NCI-H2196 (cell line): ENCODE measurements at regions not wholly inside any gene's neighbourhood (a gene's known extent, or its start where the extent isn't known, plus 50 kb on each side); places are given as distances from the start of the nearest gene placed in this dataset.
"Not testable (repeated sequence)": the region's sequence is repeated elsewhere in the genome, so short reads cannot be mapped to it uniquely, and the experiment has no call there.

Experiments
- DNase-seq: peaks from one replicate; lab custom pipeline; 2025; ENCODE audit not compliant: unreplicated experiment; lab: John Stamatoyannopoulos, UW

DNA sequence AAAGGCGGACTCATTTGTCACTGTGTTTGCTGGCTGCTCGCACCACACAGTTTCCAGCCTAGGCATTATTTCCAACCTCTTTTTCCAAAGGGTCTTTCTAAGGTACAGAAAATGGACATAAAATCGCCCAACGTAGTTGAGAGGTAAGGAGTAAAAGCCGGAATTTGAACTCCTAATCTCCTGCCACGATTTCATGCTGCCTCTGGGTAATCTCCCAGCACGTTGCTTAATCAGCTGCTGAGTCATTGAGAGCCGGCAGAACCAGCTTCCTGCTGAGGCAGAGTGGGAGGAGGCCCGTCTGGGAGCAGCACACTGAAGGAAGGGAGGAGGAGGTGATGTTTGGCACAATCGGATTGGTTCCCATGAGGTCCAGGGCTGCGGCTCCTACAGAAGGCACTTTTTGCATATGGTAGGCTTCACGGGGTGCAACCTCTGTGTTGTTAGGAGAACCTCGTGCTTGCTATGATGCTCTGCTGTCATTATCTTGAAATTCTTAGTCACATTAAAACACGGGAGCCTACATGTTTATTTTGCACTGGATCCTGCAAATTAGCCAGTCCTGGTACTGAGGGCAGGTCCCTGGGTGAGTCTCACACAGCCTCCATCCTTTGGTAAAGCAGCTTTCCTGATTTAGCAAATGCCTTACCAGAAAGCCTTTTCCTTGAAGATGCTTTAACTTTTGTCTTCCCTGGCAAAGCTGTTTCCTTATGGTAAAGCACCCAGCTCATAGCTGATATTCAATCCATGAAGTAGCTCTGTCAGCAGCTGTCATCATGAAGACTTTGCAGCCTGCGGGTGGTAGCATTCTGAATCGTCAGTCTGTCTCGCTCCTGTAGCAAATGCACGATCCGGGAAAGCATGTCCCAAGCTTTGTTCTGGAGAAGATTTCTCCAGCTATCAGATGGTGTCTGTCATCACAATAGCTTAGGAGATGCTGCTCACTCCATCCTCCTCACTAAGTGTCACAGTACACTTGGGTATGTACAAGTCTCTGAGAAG is 191.6 kb upstream of the MSX2 start:
- peak; percentile 19 for DNase-seq

DNA sequence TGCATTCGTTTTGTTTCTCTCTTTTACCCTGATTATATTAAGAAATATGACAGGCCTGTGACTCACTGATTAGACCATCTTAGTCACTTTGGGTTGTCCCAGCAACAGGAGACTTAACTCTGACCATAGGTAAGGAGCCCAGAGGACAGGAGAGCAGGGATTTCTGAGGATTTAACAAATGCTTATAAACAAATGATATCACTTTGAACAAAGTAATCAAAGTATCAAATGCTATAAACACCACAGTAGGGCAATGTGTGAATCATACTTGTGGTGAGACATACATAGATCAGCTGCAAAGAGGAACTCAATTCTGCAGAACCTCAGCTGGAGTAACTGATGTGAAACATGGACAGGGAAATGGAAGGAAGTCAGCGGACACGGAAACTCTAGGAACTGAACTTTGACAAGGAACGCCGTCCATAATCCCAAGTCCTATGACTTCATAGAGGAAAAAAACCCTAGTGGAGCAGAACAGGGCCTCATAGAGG is 190.6 kb upstream of the MSX2 start:
- DNase-seq = no peak

DNA sequence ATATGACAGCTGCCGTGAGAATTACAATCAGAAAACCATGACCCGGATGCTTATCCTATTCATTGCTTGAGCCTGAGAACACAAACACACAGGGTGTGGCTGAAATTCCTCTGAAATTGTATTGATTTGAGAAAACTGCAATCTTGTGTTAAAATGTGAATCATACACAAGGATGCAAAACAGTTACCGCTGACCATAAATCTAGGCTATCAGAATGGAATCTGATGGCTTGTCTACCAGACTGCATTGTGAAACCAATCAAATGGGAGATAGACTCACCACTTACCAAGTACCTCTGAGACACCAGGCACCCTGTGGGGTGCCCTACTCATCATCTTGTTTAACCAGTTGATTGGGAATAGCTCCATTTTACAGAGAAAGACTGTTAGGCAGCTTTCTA is 188.7 kb upstream of the MSX2 start:
- DNase-seq = no peak

DNA sequence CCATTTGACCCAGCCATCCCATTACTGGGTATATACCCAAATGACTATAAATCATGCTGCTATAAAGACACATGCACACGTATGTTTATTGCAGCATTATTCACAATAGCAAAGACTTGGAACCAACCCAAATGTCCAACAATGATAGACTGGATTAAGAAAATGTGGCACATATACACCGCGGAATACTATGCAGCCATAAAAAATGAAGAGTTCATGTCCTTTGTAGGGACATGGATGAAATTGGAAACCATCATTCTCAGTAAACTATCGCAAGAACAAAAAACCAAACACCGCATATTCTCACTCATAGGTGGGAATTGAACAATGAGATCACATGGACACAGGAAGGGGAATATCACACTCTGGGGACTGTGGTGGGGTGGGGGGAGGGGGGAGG is 184.6 kb upstream of the MSX2 start:
- DNase-seq = not testable (repeated sequence)

DNA sequence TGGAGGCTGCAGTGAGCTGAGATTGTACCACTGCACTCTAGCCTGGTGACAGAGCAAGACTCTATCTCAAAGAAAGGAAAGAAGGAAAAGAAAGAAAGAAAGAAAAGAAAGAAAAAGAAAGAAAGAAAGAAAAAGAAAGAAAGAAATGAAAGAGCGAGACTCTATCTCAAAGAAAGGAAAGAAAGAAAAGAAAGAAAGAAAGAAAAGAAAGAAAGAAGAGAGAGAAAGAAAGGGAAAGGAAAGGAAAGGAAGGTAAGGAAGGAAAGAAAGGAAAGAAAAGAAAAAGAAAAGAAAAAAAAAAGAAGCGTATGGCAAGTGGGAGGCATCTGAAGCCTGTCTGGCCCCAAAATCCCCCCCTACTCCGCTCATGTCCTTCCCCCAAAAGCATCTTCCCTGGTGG is 182.3 kb upstream of the MSX2 start:
- DNase-seq = no peak

DNA sequence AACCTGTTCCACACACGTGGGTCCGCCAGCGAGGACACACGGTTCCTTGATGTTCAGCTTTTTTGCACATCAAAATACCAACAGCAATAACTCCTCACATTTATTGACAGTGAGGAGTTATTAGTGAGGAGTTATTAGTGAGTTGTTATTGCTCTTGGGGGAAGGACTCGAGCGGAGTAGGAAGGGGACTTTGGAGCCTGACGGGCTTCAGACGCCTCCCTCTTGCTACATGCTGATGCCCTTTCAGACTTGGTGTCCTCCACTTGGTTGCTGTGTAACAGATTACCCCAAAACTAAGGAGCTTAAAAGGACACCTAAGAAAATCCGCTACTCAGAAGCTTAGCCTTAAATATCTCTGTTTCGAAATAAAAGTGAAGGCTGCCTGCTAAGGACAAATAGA is 181.9 kb upstream of the MSX2 start:
- DNase-seq = no peak

DNA sequence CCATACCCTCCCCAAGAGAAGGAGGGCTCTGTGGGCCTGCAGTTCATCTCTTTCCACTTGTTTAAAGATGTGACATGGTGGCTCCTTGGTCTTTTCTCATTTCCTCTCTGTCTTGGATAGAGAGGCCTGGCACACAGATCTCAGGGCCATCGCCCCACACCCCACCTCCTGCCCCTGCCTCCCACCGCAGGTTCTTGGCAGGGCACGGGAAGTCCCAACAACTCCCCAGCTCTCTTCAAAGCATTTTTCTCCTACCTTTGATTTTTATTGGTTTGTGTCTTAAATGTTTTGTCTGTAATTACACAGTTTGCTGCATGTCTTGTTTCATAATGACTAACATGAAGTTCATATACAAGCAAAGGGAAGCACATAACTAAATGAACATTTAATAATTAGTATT is 178.5 kb upstream of the MSX2 start:
- DNase-seq = no peak

DNA sequence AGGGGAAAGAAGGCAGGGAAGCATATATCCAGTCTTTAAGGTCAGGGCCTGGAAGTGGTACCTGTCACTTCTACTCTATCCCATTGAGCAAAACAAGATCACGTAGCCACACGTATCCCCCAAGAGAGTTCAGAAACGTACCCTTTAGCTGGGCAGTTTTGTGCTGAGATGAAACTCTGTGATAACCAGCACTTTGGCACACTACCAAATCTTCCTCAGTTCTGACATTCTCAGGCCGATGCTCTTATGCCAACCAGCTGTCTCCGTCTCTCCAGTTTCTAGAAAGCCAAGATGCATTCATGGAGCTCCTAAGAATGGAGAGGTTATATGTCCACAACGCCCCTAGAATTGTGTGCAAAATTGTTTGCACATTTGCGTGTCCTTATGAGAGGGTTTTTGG is 176.6 kb upstream of the MSX2 start:
- no peak for DNase-seq

DNA sequence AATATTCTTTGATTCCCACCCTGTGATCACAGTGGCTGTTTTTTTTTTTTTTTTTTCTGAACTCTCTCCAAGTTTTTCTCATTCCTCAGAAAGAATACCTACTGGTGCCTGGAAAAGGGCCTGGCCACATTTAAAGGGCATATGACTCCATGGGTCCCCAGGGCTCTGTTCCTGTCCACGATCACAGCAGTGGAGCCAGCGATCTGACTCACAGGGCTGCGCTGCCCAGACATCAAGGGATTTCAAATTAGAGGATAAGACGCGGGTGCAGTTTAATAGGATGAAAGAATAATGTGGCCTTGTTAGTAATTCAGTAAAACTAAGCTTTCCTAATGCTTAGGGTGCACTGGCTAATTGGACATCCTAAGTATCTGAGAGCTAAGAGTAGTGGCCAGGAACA is 175.1 kb upstream of the MSX2 start:
- no peak for DNase-seq

DNA sequence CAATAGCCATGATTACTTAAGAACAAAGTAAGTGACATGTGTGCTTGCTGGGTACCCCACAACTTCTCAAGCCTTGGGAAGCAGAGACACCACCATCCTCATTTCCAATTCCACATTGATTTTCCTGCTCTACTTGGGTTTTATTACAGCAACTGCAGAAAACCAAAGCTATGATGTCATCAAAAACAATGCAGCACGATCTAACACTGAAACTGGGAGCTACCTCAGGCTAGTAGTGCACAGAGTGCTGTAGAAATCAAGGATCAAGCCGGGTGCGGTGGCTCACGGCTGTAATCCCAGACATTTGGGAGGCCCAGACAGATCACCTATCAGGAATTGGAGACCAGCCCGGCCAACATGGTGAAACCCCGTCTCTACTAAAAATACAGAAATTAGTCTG is 174.4 kb upstream of the MSX2 start:
- no peak for DNase-seq

DNA sequence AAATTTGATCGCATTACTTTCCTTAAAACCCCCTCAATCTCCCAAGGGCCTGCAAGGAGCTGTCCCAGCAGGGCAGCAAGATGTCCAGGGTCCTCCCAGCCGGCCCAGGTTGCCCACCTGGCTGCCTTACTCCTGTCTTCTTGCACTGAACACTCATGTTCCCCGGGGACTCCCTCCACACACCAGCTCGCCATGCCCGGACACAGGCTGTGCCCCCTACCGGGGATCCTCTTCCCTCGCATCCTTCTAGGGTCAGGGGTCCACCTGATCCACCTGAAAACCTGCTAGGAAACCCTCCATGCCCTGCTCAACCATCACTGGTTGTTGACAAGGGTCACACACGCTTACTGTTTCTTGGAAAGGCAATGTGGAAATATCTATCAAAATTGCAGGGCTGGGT is 172.0 kb upstream of the MSX2 start:
- no peak for DNase-seq

DNA sequence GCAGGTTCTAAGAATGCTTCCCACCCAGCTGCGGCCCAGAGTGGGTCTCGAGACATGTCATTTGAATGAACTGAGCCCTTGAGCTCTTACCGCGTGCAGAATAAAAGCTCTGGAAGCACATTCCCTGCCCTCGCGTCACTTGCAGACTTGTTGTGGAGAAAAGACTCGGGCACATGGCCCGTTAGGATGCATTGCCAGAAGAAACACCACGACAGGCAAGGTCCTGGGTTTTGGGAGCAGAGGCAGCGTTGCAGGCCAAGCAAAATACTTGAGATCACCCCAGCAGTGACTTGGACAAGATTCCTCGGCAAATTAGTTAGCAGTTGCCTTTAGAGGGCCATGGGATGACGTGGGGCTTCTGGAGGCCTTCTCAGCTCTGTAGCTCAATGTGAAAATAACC is 170.8 kb upstream of the MSX2 start:
- no peak for DNase-seq

DNA sequence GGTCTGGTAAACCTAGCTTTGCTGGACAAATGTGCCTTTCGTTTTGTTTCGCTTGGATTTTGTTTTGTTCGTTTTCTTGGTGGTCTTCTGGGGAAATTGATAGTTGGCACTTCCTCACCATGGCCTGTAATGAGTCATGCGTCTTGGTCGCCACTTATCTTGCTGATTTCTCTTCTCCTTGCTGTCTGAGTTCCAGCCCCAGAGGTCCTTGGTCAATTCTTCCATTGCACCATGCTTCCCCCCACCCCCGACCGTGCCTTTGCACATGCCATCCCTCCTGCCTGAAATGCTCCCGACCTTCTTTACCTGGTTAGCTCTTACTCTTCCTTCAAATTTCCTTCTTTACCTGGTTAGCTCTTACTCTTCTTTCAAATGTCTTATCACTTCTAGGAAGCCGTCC is 168.7 kb upstream of the MSX2 start:
- DNase-seq = no peak

DNA sequence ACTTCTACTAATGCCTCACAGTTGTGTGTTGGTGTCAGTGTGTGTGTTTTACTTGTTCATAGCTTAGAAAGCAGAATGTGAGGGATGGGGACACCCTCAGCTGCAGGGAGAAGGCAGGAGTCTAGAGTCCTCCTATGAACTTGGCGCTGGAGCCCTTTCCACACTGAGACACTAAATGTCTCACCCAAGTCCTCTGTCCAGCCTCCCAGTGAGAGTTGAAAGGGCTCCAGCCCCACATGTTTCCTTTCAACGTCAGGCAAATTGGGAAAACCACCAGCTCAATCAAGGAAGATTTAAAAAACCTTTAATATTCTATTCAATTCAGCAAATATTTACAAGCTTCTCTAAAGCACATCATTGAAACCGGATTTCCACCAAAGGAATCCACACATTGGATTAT is 167.6 kb upstream of the MSX2 start:
- DNase-seq = no peak

DNA sequence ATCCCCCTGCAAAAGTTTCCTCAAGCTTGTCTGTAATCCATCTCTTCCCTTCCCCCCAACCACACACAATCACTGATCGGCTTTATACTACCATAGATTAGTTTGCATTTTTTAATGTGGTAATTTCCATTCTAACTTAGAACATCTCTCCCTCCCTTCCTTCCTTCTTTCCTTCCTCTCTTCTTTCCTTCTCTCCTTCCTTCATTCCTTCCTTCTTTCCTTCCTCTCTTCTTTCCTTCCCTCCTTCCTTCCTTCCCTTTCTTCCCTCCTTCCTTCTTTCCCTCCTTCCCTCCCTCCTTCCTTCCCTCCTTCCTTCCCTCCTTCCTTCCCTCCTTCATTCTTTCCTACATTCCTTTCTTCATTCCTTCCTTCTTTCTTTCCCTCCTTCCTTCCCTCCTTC is 166.2 kb upstream of the MSX2 start:
- DNase-seq = no peak

DNA sequence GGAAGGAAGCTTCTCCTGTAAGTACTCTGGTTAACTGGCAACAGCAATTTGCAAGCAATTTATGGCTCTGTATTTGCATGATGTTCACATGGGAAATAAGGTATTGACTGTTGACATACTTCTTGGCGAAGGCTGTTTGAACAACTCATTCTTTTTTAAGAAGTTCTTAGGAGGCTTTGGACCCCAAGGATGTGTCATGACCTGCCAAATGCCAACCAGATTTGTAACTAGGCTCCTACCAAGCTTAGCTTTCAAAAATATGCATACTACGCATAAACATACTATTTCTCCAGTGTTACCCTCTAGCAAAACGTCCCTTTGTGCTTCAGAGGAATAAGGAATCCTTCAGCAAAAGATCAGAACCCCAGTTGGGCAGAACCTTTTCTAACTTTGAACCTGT is 165.2 kb upstream of the MSX2 start:
- DNase-seq = no peak

DNA sequence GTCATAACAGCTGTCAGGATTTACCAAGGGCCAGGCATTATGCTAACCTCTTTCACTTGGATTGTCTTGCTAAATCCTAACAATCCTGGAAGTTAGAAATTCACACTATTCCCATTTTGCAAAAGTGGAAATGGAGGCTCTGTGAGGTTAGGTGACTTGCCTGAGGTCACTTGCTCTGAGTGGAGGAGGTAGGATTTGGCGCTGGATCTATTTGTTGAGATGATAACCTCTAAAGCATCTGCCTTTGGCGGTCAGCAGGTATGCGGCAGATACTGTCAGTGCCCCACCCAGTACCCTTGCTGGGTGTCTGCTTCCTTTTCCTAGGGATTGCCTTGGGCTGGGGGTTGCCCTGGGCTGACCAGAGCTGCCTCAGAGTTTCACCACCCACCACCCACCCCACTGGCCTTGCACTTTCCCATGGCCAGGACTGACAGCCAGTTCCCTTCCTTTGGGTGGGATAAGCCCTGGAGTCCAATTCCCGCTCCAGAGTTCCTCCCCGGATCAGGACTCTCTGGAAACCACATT is 164.8 kb upstream of the MSX2 start:
- DNase-seq = no peak

DNA sequence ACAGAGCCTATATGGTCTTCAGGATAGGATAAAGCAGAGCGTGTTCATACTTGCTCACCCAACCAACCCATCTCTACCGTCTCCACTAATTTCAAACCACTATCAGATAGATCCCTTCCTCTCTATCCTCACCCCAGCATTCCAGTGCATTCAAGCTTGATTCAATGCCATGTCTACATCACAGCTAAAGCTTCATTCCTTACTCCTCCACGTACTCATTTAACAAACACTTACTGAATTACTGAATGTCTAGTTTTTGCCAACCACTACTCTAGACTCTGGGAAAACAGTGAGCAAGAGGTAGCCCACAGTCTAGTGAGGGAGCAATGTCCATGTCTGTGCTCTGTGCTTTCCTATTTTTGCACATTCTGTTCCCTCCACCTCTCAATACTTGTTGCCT is 163.5 kb upstream of the MSX2 start:
- DNase-seq = no peak

DNA sequence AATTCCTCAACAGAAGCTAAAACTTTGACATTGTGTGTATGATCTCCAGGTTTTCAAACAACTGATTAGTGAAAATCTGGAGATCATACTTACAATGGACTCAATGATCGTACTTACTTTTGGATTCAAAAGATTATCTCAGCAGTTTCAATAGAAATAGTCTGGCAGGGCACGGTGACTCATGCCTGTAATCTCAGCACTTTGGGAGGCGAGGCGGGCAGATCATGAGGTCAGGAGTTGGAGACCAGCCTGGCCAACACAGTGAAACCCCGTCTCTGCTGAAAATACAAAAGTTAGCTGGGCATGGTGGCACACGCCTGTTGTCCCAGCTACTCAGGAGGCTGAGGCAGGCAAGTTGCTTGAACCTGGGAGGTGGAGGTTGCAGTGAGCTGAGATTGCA is 161.3 kb upstream of the MSX2 start:
- not testable (repeated sequence) for DNase-seq

DNA sequence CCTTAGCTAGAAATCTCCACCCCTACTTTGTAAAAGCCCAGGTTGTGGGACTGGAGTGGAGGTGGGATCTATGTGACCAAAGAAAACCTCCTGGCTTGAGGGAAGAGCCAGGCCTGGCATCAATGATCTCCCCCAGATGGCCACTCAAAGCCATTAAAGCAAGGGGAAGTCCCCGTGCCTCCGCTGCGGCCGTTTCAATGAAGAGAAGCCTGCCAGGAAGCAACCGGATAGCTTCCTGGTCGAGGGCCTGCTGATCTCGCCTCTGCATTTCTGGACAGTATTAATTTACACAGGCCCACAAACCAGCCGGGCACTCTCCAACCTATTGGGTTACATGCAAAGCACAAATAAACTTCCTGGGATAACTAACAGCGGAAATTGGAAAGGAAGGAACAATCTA is 160.5 kb upstream of the MSX2 start:
- DNase-seq = no peak

DNA sequence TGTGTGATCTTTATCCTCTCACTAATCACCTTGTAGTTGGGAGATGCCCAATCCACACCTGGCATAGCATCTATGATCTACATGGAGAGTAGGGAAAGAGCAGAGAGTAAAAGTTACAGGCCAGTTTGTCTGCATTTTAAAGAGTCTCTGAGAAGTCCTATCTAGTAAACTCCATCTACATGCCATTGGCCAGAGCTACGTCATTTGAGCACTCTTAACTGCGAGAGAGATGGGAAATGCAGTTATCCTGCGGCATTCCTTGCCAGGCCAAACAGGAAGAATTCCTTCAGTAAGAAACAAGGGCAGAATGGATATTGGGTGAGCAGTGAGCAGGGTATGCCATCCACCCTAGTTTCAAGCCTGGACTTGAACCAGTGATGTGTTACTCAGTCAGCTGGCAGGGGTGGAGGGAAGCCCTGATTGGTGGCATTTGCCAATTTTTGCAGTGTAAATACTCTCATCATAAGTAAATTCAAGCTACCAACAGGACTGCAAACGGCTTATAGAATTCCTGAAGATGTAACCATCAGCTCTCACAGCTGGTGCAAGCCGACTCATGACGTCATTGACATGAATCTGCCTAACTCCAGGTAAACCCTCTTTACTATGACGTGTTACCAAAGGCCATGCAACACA is 156.8 kb upstream of the MSX2 start:
- no peak for DNase-seq

DNA sequence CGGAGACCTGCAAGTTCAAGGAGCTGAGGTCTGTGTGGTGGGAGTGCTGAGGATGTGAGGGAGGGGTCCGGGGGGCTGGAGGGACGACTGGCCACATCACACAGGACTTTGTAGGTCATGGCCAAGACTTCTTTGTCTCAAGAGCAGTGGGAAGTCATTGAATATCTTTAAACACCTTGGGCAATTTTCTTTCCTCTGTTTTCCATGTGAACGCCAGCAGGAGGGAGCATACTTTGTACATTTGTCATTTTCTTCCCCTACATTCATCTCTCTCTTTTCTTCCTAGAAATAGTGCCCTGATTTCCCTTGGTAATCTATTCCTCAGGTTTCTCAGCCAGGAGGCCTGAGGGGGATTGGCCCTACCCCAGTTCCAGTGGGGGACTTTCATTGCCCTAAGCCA is 153.7 kb upstream of the MSX2 start:
- DNase-seq = no peak
